Left hindlimb (tissue), 1 donor: ENCODE measurements at regions not wholly inside any gene's neighbourhood (a gene's known extent, or its start where the extent isn't known, plus 50 kb on each side); places are given as distances from the start of the nearest gene placed in this dataset.
"Not testable (repeated sequence)": the region's sequence is repeated elsewhere in the genome, so short reads cannot be mapped to it uniquely, and the experiment has no call there.

Source experiments
- DNase-seq: peaks from one replicate; pipeline ENCODE4 v3.0.0-alpha.2; 2018

DNA sequence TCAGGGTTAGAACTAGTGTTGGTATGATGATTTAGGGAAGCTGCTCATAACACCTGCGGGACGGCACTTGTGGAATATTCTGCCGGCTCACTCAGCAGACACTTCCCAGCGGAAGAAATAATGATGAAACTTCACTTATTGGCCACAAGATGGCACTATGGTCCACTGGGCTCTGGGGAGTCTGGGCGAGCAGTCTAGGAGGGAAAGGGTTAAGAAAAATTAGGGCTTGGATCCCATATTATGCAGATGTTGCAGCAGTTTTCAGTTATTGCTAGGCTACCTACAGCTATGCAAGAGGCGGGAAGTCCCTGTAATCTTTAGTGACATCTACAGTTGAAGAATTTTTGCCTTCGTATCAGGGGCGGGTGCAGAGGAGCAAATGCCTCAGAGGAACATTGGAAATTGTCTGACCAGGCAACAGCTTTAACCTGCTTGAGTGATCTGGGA, 238.7 kb upstream of the PRSS58 start:
- no peak for DNase-seq

DNA sequence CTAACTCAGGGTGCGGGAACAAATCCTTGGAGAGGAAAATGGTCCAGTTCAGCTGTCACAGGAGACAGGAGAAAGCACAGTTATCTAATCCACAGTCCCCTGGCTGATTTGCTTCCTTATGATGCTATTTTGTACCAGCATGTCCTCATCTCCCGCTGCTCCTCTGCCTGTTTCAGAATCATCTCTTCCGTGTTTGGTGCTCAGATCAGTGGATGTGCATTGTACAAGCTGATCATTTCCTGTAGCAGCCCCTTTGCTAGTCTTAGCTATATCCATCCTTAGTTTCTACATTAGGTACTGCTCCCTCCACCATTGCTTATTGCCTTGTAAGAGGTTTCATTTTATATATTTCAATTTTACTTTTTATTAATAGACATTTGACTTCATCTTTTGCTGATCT, 238.0 kb upstream of the PRSS58 start:
- not testable (repeated sequence) for DNase-seq

DNA sequence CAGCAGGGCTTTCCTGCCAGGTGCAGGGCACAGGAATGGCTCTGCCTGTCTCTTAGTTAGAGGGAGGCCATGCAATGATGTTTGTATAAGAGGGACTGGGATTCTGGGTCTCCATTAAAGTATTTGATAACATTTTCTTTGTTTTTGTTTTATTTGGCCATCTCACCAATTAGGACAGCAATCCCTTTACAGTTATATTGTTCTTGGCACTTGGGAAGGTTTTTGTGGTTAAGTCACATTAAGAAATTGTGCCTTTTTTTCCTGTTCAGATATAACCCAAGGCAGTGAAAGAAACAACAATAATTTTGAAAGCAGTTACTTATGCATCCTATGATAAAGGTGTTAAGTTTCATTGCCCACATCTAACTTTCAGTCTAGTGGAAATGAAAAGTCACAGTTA, 237.4 kb upstream of the PRSS58 start:
- DNase-seq, result not testable (repeated sequence)

DNA sequence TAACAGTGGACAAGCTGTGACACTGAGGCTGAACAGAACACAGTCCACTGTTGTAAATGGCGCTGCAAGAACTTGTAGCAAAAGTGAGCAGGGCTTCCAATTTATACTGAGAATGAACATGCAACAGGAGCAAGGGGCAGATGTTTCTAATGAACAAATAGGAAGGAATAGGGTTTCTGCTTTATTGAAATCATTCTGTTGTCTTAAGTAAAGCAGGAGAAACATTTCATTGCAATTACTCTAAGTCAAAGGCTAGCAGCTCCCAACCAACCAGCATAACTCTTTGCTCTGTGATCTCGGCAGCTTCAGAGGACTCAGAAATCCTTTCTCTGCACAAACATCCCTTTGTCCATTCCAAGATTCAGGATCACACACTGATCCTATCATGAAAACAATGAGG, 236.2 kb upstream of the PRSS58 start:
- DNase-seq, result no peak

DNA sequence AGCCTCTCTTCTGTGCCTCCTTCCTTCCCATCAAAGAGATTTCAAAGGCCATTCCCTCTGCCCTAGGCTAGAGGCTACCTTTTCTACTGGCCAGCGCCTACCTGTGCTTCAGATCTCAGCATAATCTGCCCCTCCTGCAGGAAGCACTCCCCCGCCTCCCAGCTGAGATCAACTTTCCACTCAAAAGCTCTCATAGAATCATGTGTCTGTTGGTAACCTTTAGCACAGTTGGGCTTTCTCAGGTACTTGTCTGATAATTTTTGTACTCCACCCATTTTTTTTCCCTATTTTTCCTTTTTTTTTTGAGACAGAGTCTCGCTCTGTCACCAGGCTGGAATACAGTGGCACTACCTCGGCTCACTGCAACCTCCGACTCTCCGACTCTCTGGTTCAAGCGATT, 231.0 kb upstream of the PRSS58 start:
- no peak for DNase-seq

DNA sequence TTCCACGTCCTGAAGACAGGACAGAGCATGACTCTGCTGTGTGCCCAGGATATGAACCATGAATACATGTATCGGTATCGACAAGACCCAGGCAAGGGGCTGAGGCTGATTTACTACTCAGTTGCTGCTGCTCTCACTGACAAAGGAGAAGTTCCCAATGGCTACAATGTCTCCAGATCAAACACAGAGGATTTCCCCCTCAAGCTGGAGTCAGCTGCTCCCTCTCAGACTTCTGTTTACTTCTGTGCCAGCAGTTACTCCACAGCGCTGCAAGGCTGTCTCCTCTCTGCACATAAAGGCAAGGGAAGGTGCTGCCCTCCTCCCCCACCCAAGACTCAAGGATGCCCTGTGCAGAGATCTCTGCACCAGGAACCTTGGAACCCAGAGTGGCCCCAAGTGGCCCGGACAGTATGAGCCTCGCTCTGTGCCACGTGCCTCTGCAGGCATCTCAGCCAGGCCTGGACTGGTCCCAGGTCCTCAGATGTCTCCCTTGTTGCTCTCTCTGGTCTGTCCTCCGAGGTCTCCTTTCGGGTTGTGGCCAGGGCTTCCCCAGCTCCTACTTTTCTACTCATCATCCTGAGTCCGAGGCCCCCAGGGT, 230.3 kb upstream of the PRSS58 start:
- no peak for DNase-seq

DNA sequence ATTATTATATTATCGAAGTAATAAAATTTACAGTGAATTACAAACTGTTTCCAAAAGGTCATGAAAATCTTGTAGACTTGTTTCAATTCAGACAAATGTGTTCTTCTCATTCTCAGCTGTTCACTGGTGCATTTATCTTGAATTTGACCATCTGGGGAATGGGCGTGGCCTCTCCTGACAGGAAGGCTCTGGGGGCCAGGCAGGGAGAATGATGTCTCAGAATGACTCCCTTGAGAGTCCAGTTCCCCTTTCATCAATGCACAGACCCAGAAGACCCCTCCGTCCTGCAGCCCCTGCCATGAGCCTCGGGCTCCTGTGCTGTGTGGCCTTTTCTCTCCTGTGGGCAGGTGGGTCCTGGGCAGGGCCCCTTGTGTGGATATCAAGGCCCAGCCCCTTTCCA, 229.7 kb upstream of the PRSS58 start:
- DNase-seq, result not testable (repeated sequence)

DNA sequence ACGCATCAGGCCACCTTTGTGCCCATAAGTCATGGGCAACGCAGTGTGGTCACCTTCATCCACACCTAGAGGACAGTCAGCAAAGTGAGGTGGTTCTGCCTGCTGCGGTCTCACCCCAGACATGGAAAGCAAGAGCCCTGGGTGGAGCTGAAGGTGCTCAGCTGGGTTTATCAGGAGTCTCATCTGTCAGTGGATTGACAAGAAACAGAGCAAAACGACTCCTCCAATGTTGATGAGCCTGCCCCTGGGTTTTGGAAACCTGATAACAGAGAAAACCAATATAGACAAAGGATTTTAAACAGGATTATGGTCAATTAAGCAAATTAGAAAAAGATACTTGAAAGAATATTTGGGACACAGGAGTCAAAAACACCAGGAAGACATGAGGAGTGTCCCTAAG, 229.3 kb upstream of the PRSS58 start:
- DNase-seq, result no peak

DNA sequence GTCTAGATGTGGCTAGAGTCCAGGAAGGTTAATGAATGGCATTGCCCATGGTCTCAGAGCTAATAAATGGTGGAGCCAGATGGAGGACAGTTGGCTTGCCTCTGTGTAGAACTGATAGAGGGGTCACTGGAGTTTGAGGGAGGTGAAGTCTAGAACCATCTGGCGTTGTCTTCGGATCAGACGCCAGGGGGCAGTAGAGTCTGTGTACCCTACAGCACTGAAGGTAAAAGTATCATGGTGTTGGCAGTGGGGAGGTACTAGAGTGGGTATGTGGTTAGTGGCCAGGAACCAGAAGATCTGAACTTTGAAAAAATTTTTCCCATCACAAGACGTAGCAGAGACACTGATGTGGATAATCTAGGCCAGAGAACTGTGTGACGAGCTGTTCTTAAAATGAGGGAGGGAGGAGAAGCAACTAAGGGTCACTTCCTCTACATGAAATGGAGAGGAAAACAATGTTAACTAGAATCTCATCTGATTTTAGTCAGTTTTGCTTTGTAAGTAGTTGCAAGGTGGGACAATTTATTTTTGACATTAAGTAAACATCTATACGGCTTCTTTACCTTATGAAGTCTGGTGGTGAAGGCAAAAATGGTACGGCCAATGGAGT, 227.9 kb upstream of the PRSS58 start:
- DNase-seq, result no peak

DNA sequence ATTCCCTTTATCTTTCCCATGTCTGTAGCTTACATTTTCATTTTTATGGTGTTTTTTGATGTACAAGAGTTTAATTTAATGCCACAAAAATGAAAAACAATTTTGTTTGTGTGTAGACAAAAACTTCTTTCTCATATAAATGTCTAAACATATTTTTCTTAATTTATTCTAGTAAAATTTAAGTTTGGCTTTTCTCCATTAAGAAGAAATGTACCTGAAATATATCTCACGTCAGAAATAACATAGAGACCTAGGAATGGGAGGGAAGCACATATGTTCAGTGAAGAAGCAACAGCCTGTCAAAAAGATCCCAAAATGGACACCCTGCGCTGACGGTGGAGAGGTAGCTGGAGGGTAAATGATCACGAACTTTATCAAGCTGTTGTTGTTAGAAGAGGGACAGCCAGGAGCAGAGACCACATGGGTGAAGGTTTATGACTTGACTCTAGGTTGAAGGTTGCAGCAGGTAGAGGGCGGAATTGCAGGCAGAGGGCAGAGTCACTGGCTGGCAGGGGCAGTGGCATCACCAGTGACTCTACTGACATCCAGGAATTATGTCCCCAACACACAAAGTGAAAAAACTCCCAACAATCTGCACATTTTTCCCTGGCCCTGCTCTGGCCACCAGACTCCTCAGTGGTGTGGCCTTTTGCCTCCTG, 225.9 kb upstream of the PRSS58 start:
- no peak for DNase-seq

DNA sequence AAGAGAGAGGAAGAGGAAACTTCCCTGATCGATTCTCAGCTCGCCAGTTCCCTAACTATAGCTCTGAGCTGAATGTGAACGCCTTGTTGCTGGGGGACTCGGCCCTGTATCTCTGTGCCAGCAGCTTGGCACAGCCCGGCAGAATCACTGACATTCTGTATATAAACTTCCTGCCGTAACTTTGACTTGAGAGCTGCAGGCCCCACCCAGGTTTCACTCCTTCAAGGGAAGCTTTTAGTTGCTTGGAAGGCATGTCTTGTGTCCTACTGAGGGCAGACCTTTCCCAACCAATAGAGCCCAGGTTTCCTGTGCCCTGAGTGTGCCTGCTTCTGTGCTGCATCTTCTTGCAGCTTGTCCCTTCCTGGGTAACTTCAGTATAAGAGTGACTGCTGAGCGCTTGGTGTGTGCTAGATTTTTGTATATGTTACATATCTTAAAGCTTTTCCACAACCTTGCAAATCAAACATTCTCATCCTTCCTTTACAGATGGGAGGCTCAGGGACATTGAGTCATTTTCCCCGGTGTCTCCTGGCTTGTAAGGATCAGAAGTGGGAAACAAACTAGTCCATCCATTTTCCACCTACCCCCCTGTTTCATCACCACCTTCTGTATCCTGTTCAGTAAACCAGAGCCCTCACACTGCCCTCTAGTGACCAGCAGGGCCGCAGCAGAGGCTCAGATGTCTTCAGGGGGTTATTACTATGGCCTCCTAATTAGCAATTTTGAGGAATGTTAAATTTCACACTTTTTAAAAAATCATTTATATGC, 225.2 kb upstream of the PRSS58 start:
- DNase-seq, result no peak

DNA sequence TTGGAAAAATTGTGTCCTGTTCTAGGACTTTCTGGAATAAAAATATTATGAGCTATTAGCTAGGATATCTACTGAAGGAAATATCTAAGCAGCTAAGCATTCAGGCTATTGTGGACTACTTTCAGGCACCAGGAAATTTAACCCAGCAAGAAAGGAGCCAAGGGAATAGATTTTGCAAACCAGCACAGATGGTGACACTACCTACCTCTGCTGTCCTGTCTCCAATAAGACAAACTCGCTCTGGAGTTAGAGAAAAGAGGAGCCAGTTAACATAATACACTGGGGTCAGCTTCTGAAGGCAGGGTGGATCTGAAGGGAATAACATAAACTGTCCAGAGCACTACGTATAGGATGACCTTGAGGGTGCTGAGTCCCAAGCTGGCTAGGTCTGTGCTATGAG, 223.7 kb upstream of the PRSS58 start:
- no peak for DNase-seq

DNA sequence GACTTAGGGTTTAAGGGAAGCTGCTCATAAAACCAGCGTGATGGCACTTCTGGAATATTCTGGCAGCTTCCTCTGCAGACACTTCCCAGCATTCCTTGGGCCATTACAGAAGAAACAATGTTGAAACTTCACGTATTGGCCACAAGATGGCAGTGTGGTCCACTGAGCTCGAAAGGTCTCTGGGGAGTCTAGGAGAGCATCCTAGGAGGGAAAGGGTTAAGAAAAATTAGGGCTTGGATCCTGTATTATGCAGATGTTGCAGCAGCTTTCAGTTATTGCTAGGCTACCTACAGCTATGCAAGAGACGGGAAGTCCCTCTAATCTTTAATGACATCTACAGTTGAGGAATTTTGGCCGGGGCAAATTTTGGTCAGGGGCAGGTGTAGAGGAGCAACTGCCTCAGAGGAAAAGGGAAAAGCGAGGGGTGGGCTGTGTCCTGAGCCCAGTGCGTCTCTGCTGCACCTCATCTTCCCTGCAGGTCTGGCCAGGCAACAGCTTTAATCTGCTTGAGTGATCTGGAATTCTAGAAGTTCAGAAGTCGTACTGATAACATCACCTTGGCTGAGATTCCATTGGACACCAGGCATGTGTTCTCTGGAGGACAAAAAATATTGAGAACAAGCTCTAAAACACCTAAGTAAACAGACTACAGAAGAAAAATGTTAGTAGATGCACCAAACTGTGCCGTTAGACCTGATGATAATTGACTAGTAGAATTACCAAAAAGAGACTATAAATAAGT, 220.8 kb upstream of the PRSS58 start:
- no peak for DNase-seq

DNA sequence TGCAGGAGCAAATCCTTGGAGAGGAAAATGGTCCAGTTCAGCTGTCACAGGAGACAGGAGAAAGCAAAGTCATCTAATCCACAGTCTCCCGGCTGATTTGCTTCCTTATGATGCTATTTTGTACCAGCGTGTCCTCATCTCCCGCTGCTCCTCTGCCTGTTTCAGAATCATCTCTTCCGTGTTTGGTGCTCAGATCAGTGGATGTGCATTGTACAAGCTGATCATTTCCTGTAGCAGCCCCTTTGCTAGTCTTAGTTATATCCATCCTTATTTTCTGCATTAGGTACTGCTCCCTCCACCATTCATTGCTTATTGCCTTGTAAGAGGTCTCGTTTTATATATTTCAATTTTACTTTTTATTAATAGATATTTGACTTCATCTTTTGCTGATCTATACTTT, 219.9 kb upstream of the PRSS58 start:
- not testable (repeated sequence) for DNase-seq

DNA sequence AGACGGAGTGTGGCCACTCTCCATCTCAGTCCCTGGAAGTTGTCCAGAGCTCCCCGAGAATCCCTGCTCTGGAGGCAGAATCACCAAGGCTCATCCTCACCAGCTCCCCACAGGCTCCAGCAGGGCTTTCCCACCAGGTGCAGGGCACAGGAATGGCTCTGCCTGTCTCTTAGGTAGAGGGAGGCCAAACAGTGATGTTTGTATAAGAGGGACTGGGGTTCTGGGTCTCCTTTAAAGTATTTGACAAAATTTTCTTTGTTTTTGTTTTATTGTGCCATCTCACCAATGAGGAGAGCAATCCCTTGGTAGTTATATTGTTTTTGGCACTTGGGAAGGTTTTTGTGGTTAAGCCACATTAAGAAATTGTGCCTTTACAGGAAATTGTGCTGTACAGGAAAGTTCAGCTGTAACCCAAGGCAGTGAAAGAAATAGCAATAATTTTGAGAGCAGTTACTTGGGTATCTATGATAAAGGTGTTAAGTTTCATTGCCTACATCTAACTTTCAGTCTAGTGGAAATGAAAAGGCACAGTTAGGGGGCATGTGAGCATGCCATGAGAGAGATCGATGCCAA, 219.3 kb upstream of the PRSS58 start:
- no peak for DNase-seq

DNA sequence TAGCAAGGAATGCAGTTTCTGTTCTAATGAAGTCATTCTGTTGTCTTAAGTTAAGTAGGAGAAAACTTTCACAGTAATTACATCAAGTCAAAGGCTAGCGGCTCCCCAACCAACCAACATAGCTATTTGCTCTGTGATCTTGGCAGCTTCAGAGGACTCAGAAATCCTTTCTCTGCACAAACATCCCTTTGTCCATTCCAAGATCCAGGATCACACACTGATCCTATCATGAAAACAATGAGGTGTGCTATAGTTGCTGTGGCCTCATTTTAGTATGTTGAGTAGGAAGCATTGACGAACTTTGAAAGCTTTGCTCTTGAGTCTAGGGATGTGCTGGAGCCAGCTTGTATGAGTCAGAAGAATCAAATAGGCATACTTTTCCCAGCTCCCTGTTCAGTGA, 218.2 kb upstream of the PRSS58 start:
- DNase-seq, result no peak

DNA sequence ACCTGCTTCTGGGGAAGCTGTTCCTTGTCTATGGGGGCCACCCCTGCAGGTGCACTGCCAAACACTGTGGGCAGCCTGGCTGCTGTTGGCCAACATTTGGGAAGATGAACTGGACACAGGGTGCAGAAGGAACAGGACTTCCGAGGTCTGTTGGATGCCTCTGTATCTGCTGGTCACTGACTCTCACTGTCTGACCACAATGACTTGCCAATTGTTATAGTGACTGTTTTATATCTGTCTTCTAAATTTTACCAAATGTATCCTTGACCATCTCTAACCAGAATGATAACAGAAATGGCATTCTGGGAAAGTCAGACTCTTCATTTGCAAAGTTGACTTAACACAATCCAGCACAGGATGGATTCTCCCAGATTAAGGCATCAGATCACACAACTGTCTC, 214.0 kb upstream of the PRSS58 start:
- no peak for DNase-seq

DNA sequence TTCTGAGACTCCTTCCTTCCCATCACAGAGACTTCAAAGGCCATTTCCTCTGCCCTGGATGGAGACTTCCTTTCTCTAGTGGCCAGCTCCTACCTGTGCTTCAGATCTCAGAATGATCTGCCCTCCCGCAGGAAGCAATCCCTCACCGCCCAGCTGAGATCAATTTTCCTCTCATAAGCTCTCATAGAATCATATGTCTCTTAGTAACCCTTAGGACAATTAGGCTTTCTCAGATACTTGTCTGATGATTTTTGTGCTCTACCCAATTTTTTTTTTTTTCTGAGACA, 212.6 kb upstream of the PRSS58 start:
- no peak for DNase-seq

DNA sequence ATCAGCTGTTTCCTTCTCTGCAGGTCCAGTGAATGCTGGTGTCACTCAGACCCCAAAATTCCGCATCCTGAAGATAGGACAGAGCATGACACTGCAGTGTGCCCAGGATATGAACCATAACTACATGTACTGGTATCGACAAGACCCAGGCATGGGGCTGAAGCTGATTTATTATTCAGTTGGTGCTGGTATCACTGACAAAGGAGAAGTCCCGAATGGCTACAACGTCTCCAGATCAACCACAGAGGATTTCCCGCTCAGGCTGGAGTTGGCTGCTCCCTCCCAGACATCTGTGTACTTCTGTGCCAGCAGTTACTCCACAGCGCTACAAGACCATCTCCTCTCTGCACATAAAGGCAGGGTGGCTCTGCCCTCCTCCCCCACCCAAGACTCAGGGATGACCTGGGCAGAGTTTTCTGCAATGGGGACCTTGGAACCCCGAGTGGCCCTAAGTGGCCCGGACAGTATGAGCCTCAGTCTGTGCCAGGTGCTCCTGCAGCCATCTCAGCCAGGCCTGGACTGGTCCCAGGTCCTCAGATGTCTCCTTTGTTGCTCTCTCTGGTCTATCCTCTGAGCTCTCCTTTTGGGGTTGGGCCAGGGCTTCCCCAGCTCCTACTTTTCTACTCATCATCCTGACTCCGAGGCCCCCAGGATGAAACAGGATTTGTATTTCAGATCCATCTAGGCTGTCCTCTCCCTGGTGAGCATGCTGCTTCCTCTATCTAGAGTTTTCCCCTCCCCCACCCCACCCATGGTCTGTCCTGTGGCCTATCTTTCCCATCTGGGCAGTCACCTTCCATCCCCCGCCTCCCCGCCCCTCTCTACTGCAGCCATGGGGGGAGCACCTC, 212.1 kb upstream of the PRSS58 start:
- no peak for DNase-seq

DNA sequence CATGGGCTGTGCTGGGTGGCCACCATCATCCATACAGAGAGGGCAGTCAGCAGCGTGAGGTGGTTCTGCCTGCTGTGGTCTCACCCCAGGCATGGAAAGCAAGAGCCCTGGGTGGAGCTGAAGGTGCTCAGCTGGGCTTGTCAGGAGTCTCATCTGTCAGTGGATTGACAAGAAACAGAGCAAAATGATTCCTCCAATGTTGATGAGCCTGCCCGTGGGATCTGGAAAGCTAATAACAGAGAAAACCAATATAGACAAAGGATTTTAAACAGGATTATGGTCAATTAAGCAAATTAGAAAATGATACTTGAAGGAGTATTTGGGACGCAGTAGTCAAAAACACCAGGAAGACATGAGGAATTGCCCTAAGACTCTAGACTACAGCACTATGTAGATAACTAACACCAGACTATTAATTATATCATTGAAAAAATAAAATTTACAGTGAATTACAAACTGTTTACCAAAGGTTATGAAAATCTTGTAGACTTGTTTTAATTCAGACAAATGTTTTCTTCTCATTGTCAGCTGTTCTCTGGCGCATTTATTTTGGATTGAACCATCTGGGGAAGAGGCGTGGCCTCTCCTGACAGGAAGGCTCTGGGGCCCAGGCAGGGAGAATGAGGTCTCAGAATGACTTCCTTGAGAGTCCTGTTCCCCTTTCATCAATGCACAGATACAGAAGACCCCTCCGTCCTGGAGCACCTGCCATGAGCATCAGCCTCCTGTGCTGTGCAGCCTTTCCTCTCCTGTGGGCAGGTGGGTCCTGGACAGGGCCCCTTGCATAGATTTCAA, 211.2 kb upstream of the PRSS58 start:
- no peak for DNase-seq

DNA sequence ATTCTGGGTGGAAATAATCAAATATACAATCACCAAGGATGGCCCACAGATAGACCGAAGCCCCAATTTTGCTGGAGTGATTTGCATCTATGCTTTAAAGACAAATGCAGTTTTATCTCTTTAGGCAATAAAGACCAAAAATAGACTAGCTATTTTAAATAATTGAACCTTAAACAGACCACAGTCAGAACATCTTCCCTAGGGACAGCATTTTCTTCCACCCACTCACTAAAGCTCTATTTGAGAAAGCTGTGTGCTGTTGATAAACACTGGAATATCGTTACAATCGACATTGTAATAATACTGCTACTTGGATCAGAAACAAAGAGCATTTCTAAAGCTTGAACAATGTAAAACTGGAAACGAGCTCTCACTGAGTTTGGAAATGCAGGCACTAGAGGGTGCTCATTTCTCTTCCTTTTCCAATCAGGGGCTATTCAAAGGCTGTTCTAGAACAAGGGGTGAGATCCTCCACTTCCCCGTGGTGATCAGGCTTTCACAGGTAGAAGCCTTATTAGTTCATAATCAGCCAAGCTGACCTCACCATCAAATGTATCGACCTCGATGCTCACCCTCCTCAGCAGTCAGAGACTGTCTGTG, 209.3 kb upstream of the PRSS58 start:
- not testable (repeated sequence) for DNase-seq
